G401.6 (cell line): ENCODE measurements at regions not wholly inside any gene's neighbourhood (a gene's known extent, or its start where the extent isn't known, plus 50 kb on each side); places are given as distances from the start of the nearest gene placed in this dataset.
A peak's percentile ranks its signal among the peaks of the same experiment; 100 is the strongest.
"Not testable (repeated sequence)": the region's sequence is repeated elsewhere in the genome, so short reads cannot be mapped to it uniquely, and the experiment has no call there.

Source experiments
- FAIRE-seq: peaks from 2 replicates; lab custom pipeline; 2012; peaks lifted over from hg19 to GRCh38; lab: Jason Lieb, UNC

DNA sequence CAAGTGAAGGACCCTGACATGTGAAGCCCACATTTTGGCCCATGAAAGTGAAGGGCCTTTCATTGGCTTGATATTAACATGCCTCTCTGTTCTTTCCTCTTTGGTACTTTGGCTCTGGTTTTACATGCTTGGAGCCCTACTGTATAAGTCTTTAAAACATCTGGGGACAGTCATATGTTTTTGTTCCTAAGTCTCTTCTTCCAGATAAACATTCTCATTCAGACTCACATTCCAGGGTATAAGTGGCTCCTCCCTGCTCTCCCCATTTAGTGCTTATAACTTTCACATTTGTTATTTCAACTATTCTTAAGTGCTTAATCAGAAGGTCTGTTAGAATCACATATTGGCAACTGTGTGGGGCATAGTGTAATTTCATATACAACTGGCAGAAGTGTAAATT is 1932.2 kb upstream of the CELF4 start:
- no peak for FAIRE-seq

DNA sequence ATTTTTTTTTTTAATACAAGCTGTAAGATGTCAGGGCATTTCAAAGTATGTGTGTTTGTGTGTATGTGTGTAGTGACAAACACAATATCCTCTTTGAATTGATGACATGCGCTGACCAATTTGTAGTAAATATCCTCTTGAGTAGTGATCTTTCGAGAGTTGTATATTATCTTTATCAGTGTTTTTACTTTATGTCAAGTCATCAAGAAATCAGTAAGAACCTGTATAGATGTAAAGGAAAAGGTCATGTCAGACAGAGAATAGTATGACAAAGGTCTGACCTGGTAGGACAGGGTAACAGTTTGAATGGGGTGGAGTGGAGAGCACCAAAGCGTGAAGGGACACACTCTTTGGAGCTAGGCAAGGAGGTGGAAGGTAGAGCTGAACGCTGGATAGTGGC is 1931.4 kb upstream of the CELF4 start:
- FAIRE-seq, result no peak

DNA sequence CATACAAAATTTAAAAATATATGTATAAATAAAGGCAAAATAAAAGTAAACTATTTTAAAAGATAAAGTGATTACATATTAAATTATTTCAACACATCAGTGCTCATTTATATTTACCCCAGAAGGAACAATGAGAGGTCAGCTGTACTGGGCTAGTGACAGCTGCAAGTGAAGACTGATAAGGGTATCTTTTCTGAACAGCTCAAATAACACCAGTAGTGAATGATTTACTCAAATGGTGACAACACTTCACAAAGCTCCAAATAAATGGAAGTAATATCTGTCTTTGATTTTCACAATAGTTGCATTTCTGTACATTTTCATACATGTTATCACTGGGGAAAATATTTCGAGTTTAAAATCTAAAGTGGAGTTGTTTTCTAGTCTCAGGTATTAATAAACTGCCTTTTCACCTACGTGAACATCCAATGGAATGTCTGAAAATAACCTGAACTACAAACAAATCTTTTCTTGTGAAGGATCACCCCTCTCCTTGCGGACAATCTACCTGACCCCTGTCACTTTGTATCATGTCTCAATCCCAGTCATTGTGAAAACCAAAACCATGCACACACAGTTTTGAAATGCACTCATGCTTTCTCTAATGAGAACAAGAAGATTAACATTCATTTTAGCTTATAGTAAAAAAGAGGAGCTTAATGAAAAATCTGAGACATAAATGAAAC is 1928.8 kb upstream of the CELF4 start:
- no peak for FAIRE-seq

DNA sequence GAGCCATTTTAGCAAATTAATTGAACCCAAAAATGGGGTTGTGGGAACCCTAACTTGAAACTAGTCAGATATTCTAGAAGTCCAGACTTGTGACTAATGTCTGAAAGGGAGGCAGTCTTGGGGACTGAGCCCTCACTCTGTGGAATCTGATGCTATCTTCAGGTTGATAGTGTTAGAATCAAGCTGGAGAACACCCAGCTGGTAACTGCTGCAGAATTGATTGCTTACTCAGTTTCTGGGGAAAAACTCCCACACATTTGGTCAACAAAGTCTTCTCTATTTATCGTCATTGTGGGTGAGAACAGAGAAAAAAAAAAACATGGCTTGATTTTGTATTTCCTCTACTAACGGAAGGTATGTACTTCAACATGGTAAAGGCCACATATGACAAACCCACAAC is 1925.8 kb upstream of the CELF4 start:
- no peak for FAIRE-seq

DNA sequence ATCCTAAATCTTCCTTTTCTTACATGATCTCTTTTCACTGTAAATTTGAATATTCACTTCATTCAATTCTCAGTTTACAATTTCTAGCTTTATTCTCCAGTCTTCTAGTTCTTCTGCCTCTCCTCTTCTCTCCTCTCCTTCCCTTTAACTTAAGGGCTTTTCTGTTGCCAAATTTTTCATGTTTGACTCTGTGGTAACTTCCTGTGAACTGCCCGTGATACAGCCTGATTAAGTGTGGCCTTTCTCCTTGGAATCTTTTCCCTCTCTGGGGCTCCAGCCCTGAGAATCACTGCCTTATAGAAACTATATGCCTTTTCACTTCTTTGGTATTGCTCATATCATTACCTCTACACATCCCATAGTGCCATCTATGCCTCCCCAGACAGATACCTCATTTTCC is 1923.8 kb upstream of the CELF4 start:
- FAIRE-seq, result no peak

DNA sequence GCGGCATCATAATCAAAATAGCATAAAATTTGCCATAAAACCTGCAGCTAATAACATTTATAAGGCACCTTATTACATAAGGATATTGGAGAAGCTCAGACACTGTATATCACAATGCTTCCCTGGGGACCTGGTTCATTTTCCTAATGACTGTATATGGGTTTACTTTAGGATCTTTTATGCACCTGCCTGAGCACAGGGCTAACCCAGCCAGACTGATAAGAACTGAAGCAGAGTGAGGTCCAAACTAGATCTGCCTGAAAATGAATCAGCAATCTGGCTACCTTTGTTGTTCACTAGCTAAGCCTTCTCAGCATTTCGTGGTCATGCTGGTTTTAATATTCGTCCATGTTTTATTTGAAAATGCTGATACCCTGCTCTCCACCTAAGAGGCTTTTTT is 1922.3 kb upstream of the CELF4 start:
- no peak for FAIRE-seq

DNA sequence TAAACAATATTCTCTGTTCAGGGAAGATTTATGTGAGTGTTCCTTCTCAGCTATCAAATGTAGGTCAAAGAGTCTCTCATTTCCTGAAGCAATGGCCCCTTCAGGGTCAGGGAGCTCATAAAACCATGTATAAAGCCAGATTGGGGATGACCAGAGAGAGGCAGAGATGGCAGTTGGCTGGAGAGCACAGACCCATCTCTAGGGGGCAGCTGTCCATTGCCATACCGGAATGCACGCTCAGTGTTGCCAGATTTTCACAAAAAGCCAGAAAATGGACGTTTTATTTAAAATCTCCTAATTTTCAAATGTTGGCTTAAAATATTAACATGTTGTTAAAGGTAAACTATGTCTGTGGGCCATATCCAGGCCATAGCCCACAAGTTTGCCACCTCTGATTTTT is 1920.7 kb upstream of the CELF4 start:
- FAIRE-seq, result no peak

DNA sequence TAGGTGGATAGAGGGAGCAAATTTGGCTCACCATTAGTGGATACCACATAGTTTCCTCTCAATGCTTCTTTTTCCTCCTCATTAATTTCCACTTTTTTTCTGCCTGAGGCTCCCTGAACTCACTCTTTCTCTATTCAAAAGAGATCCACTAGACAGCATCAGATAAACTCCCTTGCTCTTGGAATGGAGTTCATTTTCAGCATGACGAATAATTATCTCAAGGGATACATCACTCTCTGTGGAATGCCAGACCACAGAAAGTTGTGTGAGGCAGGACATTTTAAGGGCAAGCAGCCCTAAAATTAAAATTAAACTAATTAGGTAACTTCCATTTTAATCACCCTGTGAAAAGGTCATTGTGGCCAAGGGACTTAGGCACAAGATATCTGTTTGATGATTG is 1920.1 kb upstream of the CELF4 start:
- no peak for FAIRE-seq

DNA sequence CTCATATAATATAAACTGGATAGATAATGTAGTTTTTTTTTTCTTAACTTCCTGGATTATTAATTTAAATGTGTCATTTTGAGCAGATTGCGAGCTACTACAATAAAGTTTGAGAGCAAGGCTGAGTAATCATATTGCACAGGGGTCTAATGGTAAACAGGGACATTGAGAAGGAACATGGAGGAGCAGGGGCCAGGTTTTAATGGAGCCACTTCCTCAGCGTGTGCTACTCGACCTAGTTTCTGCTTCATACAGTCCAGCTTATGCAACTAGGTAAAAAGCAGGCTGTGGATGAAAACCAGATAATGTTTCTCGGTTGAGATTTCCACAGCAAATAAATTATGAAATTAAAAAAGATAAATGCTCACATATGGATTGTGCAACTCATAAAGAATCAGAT is 1915.7 kb upstream of the CELF4 start:
- FAIRE-seq, result no peak

DNA sequence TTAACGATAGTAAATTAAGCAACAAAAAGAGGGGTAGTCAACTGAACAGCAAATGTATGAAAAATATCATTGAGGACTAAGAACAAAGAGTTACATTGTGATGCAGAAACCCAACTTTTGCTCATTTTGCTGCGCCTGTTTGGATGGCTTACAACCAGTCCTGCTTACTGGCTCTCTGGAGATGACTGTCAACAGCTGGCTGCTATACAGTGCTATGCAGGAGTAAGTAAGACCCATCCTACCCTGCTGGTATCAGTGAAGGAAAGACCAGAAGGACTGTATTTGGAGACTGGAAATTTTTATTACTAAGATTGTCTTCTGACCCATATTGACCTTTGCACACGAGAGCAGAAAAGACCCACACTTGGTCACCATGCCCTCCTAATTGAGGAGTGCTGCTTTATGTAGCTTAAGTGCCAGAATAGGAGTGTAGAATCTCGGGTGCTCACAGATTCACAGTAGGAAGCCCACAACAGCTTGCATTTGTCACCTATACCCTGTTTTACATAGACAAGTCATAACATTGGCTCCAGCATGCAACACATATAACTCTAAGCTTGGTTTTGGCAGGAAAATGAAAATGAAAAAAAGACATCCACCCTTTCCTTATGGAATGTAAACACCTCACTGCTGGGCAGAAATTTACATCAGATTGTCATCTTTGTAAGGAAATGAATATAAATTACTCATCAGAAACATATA is 1915.0 kb upstream of the CELF4 start:
- no peak for FAIRE-seq

DNA sequence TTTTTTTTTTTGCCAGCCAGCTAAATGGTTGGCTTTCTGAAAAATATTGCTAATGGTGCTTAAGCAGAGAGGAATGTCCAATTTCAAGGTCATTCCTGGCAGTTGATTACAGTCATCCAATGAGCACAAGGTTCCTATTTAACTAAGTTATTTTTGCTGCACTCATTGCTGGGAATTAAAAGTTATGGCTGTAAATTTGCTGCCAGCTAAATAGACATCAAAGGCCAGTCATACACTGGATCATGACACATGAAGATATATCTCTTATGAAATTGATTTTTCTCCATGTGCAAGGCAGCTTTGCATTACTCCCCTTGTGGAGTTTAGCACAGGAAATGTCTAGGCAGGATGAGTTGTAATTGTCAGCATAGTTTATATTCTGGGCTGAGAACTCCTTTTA is 1898.4 kb upstream of the CELF4 start:
- FAIRE-seq, result no peak

DNA sequence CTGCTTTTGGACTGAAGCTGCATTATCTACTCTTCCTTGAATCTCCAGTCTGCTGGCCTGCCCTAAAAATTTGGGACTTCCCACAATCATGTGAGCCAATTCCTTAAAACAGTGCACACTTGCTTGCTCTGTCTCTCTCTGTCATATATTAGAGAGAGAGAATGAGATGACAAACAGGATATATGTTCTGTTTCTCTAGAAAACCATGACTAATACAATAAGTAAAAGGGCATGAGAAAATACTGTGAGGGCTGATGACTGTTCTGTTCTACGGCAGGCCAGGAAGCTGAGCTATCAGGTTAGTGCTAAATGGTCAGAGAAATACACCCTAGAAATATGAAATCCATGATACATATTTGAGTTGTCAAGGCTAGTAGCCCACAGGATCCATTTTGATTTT is 1896.8 kb upstream of the CELF4 start:
- no peak for FAIRE-seq

DNA sequence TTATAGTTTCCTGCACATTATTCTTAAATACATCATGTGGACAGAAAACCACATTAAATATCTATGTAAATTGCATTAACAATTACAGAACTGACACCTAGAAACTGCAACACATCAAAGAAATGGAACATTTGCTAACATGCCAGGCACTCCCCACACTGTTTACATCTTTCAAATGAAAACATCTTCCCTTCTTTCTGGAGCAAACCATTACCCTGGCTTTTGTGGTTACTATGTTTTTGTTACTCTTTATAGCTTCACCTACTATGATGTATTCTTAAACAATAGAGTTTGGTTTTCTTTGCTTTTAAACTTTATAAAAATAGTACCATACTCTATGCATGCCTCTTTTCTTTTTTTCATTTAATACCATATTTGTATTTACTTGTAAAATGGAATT is 1894.5 kb upstream of the CELF4 start:
- FAIRE-seq, result peak; percentile 25

DNA sequence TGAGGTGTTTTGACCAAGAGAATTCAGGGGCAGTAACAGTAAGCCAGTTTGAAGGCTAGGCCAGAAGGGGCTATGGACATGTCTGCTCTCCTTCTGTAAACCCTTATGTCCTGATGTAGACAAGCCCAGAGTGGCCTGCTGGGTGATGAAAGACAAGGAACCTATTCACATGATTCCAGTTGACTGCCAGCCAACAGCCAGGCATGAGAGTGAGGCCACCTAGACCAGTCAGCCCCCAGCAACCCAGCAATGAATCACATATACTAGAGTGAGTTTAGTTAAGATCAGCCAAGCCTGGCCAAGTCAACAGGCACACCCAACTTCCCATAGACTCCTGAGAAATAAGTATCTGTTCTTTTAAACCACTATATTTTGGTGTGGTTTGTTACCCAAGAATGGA is 1889.7 kb upstream of the CELF4 start:
- FAIRE-seq, result no peak

DNA sequence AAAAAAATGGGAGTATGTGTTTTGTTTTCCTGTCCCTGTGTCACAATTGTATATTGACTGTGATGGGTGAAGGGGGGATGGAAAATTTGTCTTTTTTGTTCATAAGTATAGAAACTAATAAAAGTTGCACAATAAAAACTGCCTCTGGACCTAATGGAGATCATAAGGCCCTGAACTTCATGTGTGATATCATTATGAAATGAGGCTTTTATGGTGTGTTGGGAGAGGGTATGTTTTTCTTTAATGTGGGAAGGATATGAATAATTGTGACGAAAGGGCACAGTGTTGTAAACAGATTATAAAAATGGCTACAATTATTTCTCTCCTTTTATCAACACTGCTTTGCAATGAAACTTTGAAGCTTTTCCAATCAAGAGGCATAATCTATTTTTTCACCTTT is 1889.3 kb upstream of the CELF4 start:
- FAIRE-seq, result no peak

DNA sequence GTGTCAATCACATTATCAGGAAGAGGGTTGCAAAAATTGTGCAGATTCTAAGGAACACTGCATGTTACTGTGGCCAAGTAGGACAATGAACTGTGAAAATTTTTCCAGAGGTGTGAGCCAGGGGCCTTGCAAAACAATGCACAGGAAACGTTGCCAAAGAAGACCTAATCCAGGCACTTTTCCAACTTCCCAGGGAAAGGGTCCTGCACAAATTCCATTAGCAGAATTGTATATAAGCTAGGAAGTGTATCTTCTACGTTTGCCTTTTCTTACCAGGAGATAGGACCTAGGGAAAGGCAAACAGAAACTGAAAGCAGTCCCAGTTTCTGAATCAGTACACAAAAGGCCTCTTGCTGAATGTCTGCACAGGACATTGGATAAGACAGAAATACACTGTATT is 1888.3 kb upstream of the CELF4 start:
- FAIRE-seq, result no peak

DNA sequence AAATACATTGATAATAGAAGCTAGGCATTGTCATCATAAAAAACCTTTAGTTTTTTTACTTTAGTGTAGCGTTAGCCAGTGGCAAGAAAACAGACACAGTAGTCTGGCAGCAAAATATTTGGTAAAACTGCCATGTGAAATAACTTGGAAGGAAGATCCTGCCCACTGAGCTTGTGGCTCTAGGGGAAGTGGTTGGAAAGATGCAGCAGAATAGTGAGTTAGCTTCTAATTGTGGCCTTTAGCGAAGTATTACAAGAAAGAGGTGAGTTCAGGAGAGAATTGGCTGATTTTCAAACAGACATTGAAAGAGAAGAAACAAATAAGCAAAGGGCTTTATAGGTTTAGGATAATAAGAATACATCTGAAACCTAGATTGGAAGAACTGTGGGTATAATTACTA is 1887.8 kb upstream of the CELF4 start:
- FAIRE-seq, result no peak

DNA sequence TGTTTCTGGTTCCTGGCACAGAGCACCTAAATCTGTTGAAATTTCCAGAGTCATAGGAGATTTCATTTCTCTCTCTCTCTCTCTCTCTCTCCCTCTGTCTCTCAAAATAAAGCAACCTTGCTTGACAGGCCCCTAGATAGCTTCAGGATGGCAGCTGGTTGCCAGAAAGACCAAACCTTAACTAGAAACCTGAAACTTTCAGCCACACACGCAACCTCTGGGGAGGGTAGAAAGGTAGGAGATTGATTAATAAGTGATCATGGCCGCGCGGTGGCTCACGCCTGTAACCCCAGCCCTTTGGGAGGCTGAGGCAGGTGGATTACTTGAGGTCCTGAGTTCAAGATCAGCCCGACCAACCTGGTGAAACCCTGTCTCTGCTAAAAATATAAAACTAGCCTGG is 1885.4 kb upstream of the CELF4 start:
- FAIRE-seq, result no peak

DNA sequence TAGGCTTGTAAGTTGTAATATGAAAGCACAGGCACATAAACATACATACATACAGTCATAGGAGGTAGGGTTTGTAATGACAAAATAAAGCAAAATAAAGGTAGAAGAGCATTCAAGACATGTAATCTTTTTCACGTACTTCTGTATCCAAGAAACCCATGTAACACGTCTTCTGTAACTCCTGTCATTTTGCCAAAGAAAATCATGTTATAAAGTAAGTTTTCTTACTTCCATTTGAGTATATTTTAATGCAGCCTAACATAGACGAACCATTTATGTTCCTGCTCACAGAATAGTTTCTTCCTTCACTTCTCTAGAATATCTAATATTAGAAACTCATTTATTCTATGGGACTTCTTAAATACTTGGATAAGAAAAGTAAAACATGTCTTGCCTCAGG is 1884.0 kb upstream of the CELF4 start:
- no peak for FAIRE-seq

DNA sequence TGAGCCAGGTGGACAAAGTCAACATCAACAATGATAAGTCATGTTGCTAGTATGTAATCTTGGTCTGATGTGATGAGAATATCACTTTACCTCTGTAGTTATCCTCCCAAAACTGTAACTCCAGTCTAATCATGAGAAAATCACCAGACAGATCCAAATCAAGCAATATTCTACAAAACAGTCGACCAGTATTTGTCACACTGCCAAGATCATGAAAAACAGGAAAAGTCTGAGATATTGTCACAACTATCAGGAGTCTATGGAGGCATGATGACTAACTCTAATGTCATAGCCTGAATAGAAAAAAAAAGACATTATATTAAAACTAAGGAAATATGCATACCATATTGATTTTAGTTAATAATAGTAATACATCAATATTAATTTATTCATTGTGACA is 1883.3 kb upstream of the CELF4 start:
- peak; percentile 67 for FAIRE-seq

DNA sequence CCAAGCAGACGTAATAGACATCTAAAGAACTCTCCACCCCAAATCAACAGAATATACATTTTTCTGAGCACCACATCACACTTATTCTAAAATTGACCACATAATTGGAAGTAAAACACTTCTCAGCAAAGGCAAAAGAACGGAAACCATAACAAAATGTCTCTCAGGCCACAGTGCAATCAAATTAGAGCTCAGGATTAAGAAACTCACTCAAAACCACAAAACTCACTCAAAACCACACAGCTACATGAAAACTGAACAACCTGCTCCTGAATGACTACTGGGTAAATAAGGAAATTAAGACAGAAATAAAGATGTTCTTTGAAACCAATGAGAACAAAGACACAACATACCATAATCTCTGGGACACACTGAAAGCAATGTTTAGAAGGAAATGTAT is 1879.4 kb upstream of the CELF4 start:
- FAIRE-seq, result not testable (repeated sequence)

DNA sequence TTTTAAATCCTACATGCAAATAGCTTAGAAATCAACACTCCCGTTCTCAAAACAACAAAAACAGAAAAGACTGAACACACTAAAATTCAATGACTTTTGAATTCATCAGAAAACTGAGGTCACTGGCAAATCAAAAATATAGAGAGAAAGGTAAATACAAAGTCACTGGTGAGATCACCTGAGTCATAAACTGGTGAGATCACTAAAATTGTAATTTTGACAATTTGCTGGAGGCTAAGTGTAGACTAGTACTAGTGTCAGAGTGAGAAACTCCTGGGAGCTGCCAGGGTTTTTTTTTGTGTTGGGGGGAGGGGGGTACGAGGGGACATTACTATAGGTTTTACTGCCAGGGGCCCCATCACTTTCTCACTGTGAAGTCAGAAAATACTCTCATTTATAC is 1876.0 kb upstream of the CELF4 start:
- no peak for FAIRE-seq

DNA sequence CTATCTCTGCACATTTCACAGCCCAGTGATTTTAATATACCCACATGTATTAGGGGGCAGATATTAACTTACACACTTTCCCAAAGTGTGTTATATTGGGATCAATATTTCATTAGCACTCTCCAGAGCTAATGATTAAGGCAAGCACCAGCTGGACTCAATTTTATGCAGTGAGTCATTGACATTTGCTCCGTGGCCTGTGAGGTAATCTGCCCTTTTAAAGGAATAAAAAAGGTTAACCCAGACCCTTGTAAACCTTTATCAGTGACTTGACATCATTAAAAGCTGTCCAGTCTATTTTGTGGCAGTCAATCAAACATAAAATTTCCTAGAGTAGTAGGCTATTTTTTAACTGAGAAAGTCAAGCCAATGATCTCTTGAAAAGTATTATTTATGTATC is 1870.4 kb upstream of the CELF4 start:
- no peak for FAIRE-seq

DNA sequence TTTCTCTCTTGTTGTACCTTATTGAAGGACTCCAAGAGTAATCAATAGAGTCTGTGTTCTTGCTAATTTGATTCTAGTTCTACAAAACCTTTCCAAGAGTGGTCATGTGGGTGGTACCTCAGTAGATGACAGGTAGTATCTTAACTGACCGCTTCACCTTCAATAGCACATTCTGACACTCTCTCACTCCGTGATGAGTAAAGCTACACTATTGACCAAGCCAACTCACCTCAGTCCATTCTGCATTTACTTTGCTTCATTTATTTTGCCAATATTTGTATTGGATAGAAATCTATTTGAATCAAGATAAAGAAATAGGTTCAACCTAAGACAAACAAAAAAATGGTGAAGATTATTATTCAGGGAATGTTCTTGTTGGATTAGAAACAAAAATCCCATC is 1869.6 kb upstream of the CELF4 start:
- no peak for FAIRE-seq
